PFSK-1 (cell line): ENCODE measurements at regions not wholly inside any gene's neighbourhood (a gene's known extent, or its start where the extent isn't known, plus 50 kb on each side); places are given as distances from the start of the nearest gene placed in this dataset.

Experiments
- FOXP2 ChIP-seq: optimal IDR thresholded peaks from 2 replicates; pipeline ENCODE3; 2011; ENCODE audit warnings: borderline replicate concordance, control low read depth, inconsistent platforms; ENCODE audit not compliant: insufficient read depth; ENCODE audit errors: extremely low read length, extremely low read depth
- POLR2AphosphoS5 ChIP-seq: IDR thresholded peaks from 2 replicates; pipeline ENCODE4 v1.6.1; 2012; ENCODE audit warnings: low read depth, mild to moderate bottlenecking, control low read depth, low read length, moderate library complexity
- REST ChIP-seq, 2 experiments: IDR thresholded peaks; 2 replicates each; pipeline versions ENCODE4 v1.6.1 to v1.8.0; 2011 to 2012; ENCODE audit warnings: low read depth in 2 of 2, low read length in 2 of 2, control low read depth in 1 of 2, inconsistent platforms in 1 of 2, mild to moderate bottlenecking in 1 of 2, moderate library complexity in 1 of 2; ENCODE audit not compliant: insufficient read depth in 1 of 2
- SIN3A ChIP-seq: IDR thresholded peaks from 2 replicates; pipeline ENCODE4 v1.6.1; 2012; ENCODE audit warnings: mild to moderate bottlenecking, low read length, moderate library complexity, borderline replicate concordance; ENCODE audit not compliant: insufficient read depth
- TAF1 ChIP-seq: IDR thresholded peaks from 2 replicates; pipeline ENCODE4 v1.6.1; 2012; ENCODE audit warnings: low read length, control low read depth, borderline replicate concordance; ENCODE audit not compliant: insufficient read depth

- no peak for TF ChIP-seq TAF1
- TF ChIP-seq FOXP2: no peak
- no peak for TF ChIP-seq SIN3A
These were observed 176.0 kb upstream of the NDUFV2 start for GRCh38 chr18:8926464-8926863.

GRCh38 chr18:8928044-8928443 is 174.5 kb upstream of the NDUFV2 start:
- TF ChIP-seq SIN3A: no peak
- no peak for TF ChIP-seq REST (IDR thresholded peaks at IDR 0.05; ENCODE audit: insufficient read depth in 1 of 2, low read depth in 2 of 2, low read length in 2 of 2)
- TF ChIP-seq FOXP2: no peak
- TF ChIP-seq TAF1: no peak
- no peak for TF ChIP-seq POLR2AphosphoS5

GRCh38 chr18:8928847-8929780 is 173.4 kb upstream of the NDUFV2 start:
- TF ChIP-seq FOXP2 (no peak), SIN3A (no peak), TAF1 (no peak), REST (IDR thresholded peaks at IDR 0.05; ENCODE audit: insufficient read depth in 1 of 2, low read depth in 2 of 2, low read length in 2 of 2) (no peak), POLR2AphosphoS5 (no peak)

GRCh38 chr18:8930990-8931616 is 171.4 kb upstream of the NDUFV2 start:
- TF ChIP-seq POLR2AphosphoS5 (no peak), SIN3A (no peak), REST (IDR thresholded peaks at IDR 0.05; ENCODE audit: insufficient read depth in 1 of 2, low read depth in 2 of 2, low read length in 2 of 2) (no peak), TAF1 (no peak), FOXP2 (no peak)

- TF ChIP-seq REST (IDR thresholded peaks at IDR 0.05; ENCODE audit: insufficient read depth in 1 of 2, low read depth in 2 of 2, low read length in 2 of 2): no peak
- no peak for TF ChIP-seq TAF1
- no peak for TF ChIP-seq SIN3A
- TF ChIP-seq FOXP2: no peak
- no peak for TF ChIP-seq POLR2AphosphoS5
These were observed 169.6 kb upstream of the NDUFV2 start for GRCh38 chr18:8932866-8933265.
